Activated T-cell treated with anti-CD3 and anti-CD28 coated beads, Interleukin-2, amount 50 U/mL, for 4 hours (primary cell): ENCODE measurements at regions not wholly inside any gene's neighbourhood (a gene's known extent, or its start where the extent isn't known, plus 50 kb on each side); places are given as distances from the start of the nearest gene placed in this dataset.

Experiments used
- ATAC-seq, 2 donors: fragments of 200-7000 bp; cut with Tn5 transposase; one replicate each; pipeline ENCODE4 v1.10.0; 2021
- DNase-seq: peaks from one replicate; pipeline ENCODE4 v3.0.0-alpha.2; 2020
- H3K27me3 Mint-ChIP-seq: one replicate; pipeline ENCODE4 v1.8.0; 2021; ENCODE audit warnings: low read depth, mixed read lengths
- H3K36me3 Mint-ChIP-seq: one replicate; pipeline ENCODE4 v1.8.0; 2022; ENCODE audit warnings: mixed read lengths; ENCODE audit not compliant: insufficient read depth
- H3K4me1 Mint-ChIP-seq: one replicate; pipeline ENCODE4 v1.8.0; 2021; ENCODE audit warnings: low read depth, mixed read lengths
- H3K4me3 Mint-ChIP-seq: one replicate; pipeline ENCODE4 v1.8.0; 2021; ENCODE audit warnings: mild to moderate bottlenecking, moderate library complexity, mixed read lengths
- H3K9me3 Mint-ChIP-seq: one replicate; pipeline ENCODE4 v1.8.0; 2021; ENCODE audit warnings: mixed read lengths

DNA sequence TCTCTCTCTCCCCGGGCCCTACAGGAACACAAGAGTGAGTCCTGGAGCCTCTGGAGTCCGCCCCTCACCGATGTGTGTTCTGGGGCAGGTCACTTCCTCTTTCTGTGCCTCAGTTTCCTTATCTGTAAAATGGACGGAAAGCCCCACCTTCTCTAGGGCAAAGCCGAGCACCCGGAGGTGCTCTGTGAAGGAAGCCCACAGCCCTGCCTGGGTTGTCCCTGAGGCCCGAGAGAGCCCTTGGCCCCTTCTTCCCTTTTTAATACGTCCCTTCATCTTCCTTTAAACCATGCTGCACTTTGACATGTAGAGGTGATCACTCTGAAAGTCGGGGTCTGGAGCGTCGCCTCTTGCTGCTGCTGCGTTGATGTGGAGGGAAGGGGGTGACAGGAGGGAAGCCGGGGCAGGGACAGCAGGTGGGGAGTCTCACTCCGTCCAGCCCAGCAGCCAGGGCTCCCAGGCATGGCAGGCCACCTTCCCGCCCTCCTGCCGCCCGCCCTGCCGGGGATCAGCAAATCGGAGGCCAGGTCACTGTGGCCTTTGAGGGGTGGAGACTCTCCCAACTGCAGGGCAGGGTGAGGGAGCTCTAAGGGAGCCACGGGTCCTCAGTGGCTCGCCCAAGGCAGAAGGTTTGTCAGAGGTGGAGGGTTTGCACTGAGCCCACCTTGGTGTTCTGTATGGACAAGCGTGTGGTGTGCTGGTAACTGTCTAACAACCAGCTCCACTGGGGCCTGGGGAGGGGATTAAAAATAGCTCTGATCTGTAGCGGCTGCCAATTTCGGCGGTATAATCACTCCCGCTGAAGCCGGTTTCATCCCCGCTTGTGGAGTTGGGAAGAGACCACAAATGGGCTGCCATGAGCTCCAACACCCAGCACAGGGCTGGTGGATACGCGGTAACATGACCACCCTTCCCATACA is 135.9 kb upstream of the ID2 start:
- no peak for DNase-seq
- H3K27me3 Mint-ChIP-seq = peaks cover 3% of the 10 kb centered on the region
- H3K4me3 Mint-ChIP-seq = peak overlapping the region; percentile 8
- no peaks in the 10 kb centered on the region for H3K36me3 Mint-ChIP-seq
- ATAC-seq = no peak
- no peaks in the 10 kb centered on the region for H3K9me3 Mint-ChIP-seq
- peaks cover 70% of the 10 kb centered on the region for H3K4me1 Mint-ChIP-seq

DNA sequence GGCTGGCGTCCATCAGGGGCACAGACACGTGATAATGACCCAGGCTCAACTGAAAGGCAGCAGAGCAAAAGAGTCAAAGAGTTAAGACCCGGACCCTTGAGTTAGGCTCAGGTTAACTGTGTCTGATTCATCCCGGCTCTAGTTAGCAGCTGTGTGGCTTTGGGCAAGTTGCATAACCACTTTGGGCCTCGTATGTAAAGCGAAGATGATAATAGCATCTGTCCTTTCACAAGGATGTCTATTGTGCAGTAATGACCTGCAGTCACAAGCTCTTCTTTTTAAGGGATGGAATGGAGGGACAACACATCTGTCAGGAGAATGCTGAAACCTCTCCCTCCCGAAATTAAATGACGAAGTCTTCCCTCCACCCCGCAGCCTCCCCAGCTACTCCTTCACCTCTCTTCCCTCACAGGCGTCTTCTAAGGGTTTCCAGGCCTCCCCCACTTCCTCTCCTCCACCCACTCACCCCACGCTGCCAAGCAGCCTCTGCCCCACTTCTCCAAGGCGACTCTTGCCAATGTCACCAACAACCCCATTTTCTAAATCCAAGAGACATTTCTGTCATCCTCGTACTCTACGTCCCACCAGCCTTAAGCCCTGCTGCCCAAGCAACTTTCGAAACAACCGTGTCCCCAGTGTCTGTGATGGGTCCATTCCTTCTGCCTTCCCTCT is 135.1 kb upstream of the ID2 start:
- H3K9me3 Mint-ChIP-seq = no peaks in the 10 kb centered on the region
- H3K36me3 Mint-ChIP-seq = no peaks in the 10 kb centered on the region
- DNase-seq (peak; percentile 35), ATAC-seq (no peak)
- H3K27me3 Mint-ChIP-seq = peaks cover 3% of the 10 kb centered on the region
- no peak overlapping the region for H3K4me3 Mint-ChIP-seq
- H3K4me1 Mint-ChIP-seq = peaks cover 70% of the 10 kb centered on the region

DNA sequence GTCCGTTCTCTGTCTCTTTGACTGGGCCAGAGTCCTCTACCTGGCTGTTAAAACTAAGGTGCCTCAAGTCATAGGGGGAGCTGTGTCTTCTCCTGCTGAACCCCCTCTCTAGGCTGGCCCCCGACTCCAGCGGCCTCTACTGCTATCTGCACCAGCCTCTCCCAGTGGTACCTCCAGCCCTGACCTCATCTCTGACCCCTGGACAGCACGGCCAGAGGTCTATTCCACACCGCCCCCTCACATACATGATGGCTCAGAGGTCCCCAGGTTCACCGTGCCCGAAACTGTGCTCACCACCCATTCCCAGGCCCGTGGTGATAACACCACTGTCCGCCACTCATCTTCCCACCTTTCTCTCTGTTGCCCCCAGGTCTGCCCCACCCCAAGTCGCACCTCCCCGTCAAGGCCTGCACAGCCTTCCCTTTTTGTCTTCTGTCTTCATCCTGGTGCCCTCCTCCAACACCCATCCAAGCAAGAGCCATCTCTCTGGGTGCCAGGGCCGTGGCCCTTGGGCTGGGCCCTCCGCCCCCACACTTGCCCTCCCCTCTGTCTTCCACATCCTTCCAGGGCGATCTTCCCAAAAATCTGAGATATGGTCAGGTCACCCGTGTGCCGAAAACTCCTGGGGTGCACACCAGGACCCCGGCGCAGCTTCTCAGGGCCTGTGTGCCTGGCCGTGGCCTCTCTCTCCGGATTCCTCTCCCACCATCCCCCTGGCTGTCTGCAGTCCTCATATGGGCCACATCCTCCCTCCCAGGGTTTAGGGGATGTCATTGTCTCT is 134.4 kb upstream of the ID2 start:
- Mint-ChIP-seq H3K4me1 (peaks cover 66% of the 10 kb centered on the region), H3K9me3 (no peaks in the 10 kb centered on the region), H3K4me3 (no peak overlapping the region), H3K36me3 (no peaks in the 10 kb centered on the region), H3K27me3 (peaks cover 3% of the 10 kb centered on the region)
- no peak for ATAC-seq
- DNase-seq = no peak

DNA sequence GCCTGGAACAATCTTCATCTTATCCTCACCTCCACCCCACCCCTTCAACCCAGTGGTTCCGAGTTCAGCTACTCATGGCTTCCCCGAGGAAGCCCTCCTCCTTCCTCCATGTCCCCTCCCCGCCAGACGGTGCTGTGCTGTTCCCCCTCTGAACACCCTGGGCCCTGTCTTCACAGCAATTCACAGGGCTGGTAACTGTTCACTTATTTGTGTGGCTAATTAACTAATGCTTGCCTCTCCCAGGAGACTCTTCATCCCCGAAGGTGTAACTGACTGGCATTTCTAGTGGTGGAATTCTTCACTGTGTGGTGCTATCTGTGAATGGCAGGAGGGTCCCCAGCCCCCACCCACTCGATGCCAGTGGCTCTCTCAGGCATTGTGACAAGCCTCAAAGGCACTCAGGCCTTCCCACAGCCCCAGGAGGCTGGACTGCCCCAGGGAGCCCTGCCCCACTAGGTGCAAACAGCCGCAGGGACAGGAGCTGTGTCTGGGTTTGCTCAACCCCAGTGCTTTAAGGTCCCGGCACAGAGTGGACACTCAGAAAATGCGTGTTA is 133.7 kb upstream of the ID2 start:
- Mint-ChIP-seq H3K36me3 (no peaks in the 10 kb centered on the region), H3K4me1 (peaks cover 59% of the 10 kb centered on the region), H3K4me3 (no peak overlapping the region), H3K27me3 (peaks cover 3% of the 10 kb centered on the region), H3K9me3 (no peaks in the 10 kb centered on the region)
- ATAC-seq = no peak
- DNase-seq = no peak

DNA sequence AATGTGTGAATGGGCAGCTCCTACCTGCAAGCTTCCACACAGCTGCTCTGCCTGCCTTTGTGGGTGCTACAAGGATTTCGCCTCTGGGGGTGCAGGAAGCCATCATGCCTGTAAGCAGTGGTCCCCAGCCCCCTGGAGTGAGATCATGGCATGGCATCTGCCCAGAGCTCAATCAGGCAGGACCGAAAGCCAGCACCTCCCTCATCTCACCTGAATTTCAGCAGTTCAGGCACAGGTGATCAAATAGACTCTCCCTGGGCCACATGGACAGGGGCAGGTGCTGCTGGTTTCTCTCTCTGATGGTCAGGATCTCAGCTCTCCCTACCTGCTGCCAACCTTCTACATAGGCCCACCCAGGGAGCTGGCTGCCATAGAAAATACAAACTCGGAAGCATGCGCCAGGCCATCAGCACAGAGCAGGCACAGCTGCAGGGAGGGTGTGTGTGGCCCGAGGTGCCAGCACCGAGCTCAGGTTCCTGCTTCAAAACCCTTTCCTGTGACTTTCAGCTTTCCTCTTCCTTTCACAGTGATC is 133.2 kb upstream of the ID2 start:
- ATAC-seq (no peak), DNase-seq (no peak)
- Mint-ChIP-seq H3K4me3 (no peak overlapping the region), H3K36me3 (no peaks in the 10 kb centered on the region), H3K27me3 (peaks cover 3% of the 10 kb centered on the region), H3K9me3 (no peaks in the 10 kb centered on the region), H3K4me1 (peaks cover 55% of the 10 kb centered on the region)

DNA sequence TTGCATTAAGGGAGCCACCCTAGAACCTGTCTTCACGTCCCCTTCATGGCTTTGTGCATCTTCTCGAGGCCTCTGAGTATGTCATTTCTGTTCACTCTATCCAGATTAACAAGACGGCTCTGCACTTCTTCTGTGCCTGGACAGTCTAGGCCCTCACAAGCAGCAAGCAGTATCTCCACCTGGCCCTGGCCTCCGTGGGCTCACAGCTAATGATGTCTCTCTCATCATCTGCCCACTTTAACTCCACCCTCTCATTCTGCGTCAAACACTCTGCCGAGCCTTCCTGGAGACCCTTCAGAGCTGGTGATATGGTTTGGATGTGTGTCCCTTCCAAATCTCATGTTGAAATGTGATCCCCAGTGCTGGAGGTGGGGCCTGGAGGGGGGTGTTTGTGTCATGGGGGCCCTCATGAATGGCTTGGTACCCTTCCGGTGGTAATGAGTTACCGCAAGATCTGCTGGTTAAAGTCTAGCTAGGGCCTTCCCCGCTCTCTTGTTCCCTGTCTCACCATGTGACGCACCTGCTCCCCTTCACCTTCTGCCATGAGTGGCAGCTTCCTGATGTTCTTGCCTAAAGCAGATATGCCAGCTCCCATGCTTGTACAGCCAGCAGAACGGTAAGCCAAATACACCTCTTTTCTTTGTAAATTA is 132.5 kb upstream of the ID2 start:
- DNase-seq (no peak), ATAC-seq (no peak)
- Mint-ChIP-seq H3K36me3 (no peaks in the 10 kb centered on the region), H3K27me3 (peaks cover 3% of the 10 kb centered on the region), H3K4me3 (no peak overlapping the region), H3K9me3 (no peaks in the 10 kb centered on the region), H3K4me1 (peaks cover 48% of the 10 kb centered on the region)

DNA sequence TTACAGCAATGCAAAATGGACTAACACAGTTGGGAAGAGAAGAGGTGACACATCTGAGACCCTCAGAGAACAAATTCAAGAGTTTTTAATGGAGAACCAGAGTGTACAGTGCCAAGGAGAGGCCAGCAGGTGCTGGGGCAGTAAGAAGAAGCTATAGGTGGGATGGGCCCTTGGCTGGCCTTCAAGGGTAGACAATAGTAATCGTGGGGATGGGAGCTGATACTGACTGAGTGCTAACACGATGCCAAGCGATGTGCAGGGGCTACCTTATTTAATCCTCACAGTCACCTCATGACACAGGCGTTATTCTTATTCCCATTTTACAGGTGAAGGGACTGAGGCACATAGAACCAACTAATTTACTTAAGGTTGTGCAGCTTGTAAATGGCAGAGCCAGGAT is 131.9 kb upstream of the ID2 start:
- no peak for DNase-seq
- no peaks in the 10 kb centered on the region for H3K36me3 Mint-ChIP-seq
- peaks cover 42% of the 10 kb centered on the region for H3K4me1 Mint-ChIP-seq
- H3K27me3 Mint-ChIP-seq = peaks cover 3% of the 10 kb centered on the region
- no peak for ATAC-seq
- H3K4me3 Mint-ChIP-seq = no peak overlapping the region
- no peaks in the 10 kb centered on the region for H3K9me3 Mint-ChIP-seq

DNA sequence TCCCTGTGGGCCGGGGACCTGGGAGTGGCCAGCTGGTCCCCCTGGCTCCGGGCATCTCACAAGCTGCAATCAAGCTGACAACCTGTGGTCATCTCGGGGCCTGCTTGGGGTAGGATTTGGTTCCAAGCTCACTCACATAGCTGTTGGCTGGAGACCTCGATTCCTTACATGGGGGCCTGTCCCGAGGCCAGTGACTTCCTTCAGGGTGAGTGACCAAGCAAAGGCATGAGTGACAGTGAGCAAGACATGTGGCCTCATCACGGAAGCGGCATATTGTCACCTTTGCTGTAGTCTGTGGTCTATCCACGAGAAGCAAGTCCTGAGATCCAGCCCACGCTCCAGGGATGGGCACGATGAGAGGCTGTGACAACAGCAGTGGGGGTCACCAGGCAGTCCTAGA is 131.4 kb upstream of the ID2 start:
- peaks cover 37% of the 10 kb centered on the region for H3K4me1 Mint-ChIP-seq
- no peak overlapping the region for H3K4me3 Mint-ChIP-seq
- H3K9me3 Mint-ChIP-seq = no peaks in the 10 kb centered on the region
- ATAC-seq (no peak), DNase-seq (no peak)
- peaks cover 3% of the 10 kb centered on the region for H3K27me3 Mint-ChIP-seq
- no peaks in the 10 kb centered on the region for H3K36me3 Mint-ChIP-seq

DNA sequence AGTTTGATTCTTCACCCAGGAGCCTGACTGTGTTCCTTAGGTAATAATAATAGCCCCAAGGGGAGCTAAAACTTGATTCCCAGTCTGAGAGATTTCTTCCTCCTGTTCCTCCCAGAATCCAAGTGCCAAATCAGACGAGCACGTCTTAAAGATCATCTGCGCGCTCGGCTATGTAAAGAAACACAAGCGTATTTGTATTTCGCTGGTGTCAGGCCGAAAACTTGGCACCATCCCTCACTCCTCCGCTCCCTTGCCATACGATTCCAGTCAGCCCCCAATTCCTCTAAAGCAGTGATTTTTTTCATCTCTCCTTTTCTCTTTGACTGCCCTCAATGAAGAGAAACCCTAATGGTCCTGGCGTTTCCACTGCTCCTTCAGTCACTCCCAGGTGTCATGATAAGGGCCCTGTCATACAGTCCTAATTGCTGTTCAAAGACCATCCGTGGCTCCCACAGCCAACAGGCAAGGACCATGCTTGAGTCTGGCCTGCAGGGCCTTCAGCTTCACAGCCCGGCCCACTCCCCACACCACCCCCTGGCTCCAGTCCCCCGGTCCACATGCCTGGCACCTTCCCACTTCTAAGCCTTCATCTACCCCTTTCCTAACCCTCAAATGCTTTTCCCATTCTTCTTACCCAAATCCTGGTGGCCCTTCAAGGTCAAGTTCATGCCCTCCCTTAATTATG is 130.8 kb upstream of the ID2 start:
- Mint-ChIP-seq H3K4me1 (peaks cover 33% of the 10 kb centered on the region), H3K36me3 (no peaks in the 10 kb centered on the region), H3K4me3 (no peak overlapping the region), H3K9me3 (no peaks in the 10 kb centered on the region), H3K27me3 (peaks cover 3% of the 10 kb centered on the region)
- DNase-seq (no peak), ATAC-seq (no peak)

GRCh38 chr2:8551622-8552074 is 130.2 kb upstream of the ID2 start:
- H3K4me1 Mint-ChIP-seq = peaks cover 27% of the 10 kb centered on the region
- peaks cover 3% of the 10 kb centered on the region for H3K27me3 Mint-ChIP-seq
- H3K9me3 Mint-ChIP-seq = no peaks in the 10 kb centered on the region
- H3K4me3 Mint-ChIP-seq = no peak overlapping the region
- ATAC-seq = peak; percentile 69 to 89
- no peaks in the 10 kb centered on the region for H3K36me3 Mint-ChIP-seq
- DNase-seq = no peak

DNA sequence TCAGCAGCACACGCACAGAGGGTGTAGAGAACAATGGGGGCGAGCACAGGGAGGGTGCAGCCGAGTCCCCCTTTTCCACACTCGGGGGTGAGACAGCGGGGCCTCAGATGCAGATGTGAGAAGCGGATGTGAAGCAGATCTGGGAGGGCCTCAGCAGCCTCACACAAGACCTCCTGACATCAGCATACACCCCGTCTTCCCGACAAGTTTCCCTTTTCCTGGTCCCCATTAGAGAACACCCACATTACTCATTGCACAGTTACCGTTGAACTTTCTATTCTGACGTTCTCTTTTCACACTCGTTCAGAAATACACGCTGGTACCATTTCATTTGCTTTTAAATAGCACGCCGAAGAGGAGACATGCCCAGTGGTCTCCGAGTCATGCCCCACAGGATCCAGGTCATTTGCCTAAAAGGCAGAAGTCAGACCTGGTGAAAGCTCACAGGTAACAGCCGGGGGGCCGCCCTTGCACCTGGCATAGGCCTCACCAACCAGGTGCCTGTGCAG is 129.5 kb upstream of the ID2 start:
- no peaks in the 10 kb centered on the region for H3K27me3 Mint-ChIP-seq
- no peaks in the 10 kb centered on the region for H3K36me3 Mint-ChIP-seq
- ATAC-seq = no peak
- no peak for DNase-seq
- H3K4me1 Mint-ChIP-seq = peaks cover 20% of the 10 kb centered on the region
- H3K4me3 Mint-ChIP-seq = no peak overlapping the region
- H3K9me3 Mint-ChIP-seq = no peaks in the 10 kb centered on the region

DNA sequence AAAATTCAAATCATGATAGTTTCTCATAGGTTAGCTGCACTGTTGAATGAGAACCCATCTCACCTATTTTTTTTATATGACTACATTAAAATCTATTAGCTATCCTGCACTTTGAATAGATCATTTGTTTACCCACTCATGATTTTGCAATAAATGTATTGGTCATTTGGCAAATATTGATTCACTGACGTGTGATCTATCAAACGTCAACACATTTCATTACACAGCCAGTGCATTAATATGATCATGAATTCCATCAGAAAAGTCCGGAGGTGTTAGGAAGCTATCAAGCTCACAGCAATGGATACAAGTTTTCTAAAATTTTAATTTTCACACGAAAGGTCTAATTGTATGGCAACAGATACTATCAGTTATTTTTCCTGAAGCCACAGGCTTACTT is 128.2 kb upstream of the ID2 start:
- Mint-ChIP-seq H3K4me1 (peaks cover 12% of the 10 kb centered on the region), H3K4me3 (no peak overlapping the region), H3K9me3 (peaks cover 6% of the 10 kb centered on the region)

DNA sequence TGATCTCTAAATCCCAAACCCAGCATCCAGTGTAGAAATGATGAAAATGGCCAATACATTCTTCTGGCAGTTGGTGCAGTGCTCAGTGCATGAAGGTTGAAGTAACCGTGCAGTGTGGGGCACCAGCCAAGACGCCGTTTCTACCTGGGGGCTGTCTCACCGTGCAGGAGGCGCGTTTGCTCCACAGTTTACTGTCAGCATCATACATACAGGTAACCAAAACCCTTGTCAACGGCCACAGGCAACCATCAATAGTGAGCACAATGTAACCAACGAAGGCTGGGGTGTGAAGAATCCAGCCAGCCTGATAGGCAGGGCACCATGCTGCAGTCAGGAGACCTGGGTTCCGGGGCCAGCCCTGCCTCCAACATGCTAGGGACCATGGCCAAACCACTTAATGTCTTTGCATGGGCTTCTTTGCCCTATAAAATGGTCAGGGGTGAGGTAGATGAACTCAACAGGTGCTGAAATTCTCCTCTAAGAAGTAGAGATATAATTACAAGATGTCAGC is 127.5 kb upstream of the ID2 start:
- Mint-ChIP-seq H3K9me3 (peaks cover 11% of the 10 kb centered on the region), H3K4me3 (no peak overlapping the region)
- DNase-seq = no peak

More for the DNA sequence above, 128.2 kb upstream of the ID2 start:
- ATAC-seq (no peak), DNase-seq (no peak)
- Mint-ChIP-seq H3K36me3 (no peaks in the 10 kb centered on the region), H3K27me3 (no peaks in the 10 kb centered on the region)

More for the DNA sequence above, 127.5 kb upstream of the ID2 start:
- H3K36me3 Mint-ChIP-seq = no peaks in the 10 kb centered on the region
- peaks cover 12% of the 10 kb centered on the region for H3K4me1 Mint-ChIP-seq
- no peak for ATAC-seq
- no peaks in the 10 kb centered on the region for H3K27me3 Mint-ChIP-seq
